HEK293 (cell line): ENCODE measurements at regions not wholly inside any gene's neighbourhood (a gene's known extent, or its start where the extent isn't known, plus 50 kb on each side); places are given as distances from the start of the nearest gene placed in this dataset.

Experiments
- CTCF ChIA-PET: fragments of 350-600 bp; formaldehyde crosslinking; extraction: SDS; loops from one replicate; lab custom pipeline; 2021; ENCODE audit warnings: antibody characterized with exemption; lab: Yijun Ruan, JAX
- POLR2A ChIA-PET: fragments of 300-600 bp; formaldehyde crosslinking; extraction: SDS; loops from one replicate; lab custom pipeline; 2020; ENCODE audit warnings: antibody characterized with exemption, inconsistent platforms; lab: Yijun Ruan, JAX
- H3K27ac ChIP-seq: fragments of 200-500 bp; sonication (Bioruptor generic); 2 replicates; pipeline ENCODE4 v1.5.1; 2014; ENCODE audit warnings: low read depth, low read length, control low read depth, inconsistent platforms; ENCODE audit errors: extremely low read depth
- H3K36me3 ChIP-seq, 2 experiments: fragments of 200-500 bp in 1 of 2; sonication (Bioruptor generic) in 1 of 2; 1 replicate in 1 of 2; 2 replicates in 1 of 2; pipeline ENCODE4 v1.5.1; 2014 to 2017; ENCODE audit warnings: inconsistent platforms in 2 of 2, low read length in 2 of 2; ENCODE audit not compliant: control insufficient read depth in 2 of 2, insufficient read depth in 1 of 2
- H3K4me1 ChIP-seq: fragments of 200-500 bp; sonication (Bioruptor generic); 2 replicates; pipeline ENCODE4 v1.5.1; 2014; ENCODE audit warnings: mild to moderate bottlenecking, low read length, inconsistent platforms; ENCODE audit not compliant: control insufficient read depth, insufficient read depth
- H3K4me3 ChIP-seq: 2 replicates; pipeline ENCODE4 v1.5.1; 2011; ENCODE audit warnings: low read depth, mild to moderate bottlenecking, control low read depth, low read length, moderate library complexity
- H3K9me3 ChIP-seq: fragments of 200-500 bp; sonication (Bioruptor generic); 2 replicates; pipeline ENCODE4 v1.5.1; 2014; ENCODE audit warnings: low read depth, low read length, inconsistent platforms; ENCODE audit not compliant: control insufficient read depth, insufficient read depth
- GFI1B ChIP-seq: fragments of 450-650 bp; formaldehyde crosslinking; IDR thresholded peaks from 2 replicates; pipeline ENCODE4 v1.5.1; 2016; ENCODE audit warnings: missing biosample characterization, missing genetic modification characterization
- MYNN ChIP-seq: fragments of 450-650 bp; formaldehyde crosslinking; IDR thresholded peaks from 2 replicates; pipeline ENCODE4 v1.5.1; 2016; ENCODE audit warnings: missing biosample characterization, missing genetic modification characterization, borderline replicate concordance
- PRDM10 ChIP-seq: fragments of 450-650 bp; formaldehyde crosslinking; IDR thresholded peaks from 2 replicates; pipeline ENCODE4 v1.5.1; 2016; ENCODE audit warnings: missing biosample characterization, missing genetic modification characterization
- ZBTB7A ChIP-seq: fragments of 450-650 bp; formaldehyde crosslinking; IDR thresholded peaks from 2 replicates; pipeline ENCODE4 v1.5.1; 2016; ENCODE audit warnings: low read depth, missing biosample characterization, missing genetic modification characterization
- ZNF10 ChIP-seq: fragments of 450-650 bp; formaldehyde crosslinking; IDR thresholded peaks from 2 replicates; pipeline ENCODE4 v1.5.1; 2017; ENCODE audit warnings: missing biosample characterization, missing genetic modification characterization
- ZNF114 ChIP-seq: fragments of 450-650 bp; formaldehyde crosslinking; IDR thresholded peaks from 2 replicates; pipeline ENCODE4 v1.5.0; 2017; ENCODE audit warnings: missing biosample characterization, missing genetic modification characterization
- ZNF155 ChIP-seq: fragments of 450-650 bp; formaldehyde crosslinking; IDR thresholded peaks from 2 replicates; pipeline ENCODE4 v1.5.1; 2016; ENCODE audit warnings: missing biosample characterization, missing genetic modification characterization
- ZNF175 ChIP-seq: fragments of 450-650 bp; formaldehyde crosslinking; IDR thresholded peaks from 2 replicates; pipeline ENCODE4 v1.5.1; 2016; ENCODE audit warnings: missing biosample characterization, missing genetic modification characterization
- ZNF214 ChIP-seq: fragments of 450-650 bp; formaldehyde crosslinking; IDR thresholded peaks from 2 replicates; pipeline ENCODE4 v1.5.1; 2017; ENCODE audit warnings: missing biosample characterization, mild to moderate bottlenecking, missing genetic modification characterization, borderline replicate concordance
- ZNF341 ChIP-seq: fragments of 450-650 bp; formaldehyde crosslinking; IDR thresholded peaks from 2 replicates; pipeline ENCODE4; 2016; ENCODE audit warnings: low read depth, missing biosample characterization, missing genetic modification characterization
- ZNF473 ChIP-seq: fragments of 450-650 bp; formaldehyde crosslinking; IDR thresholded peaks from 2 replicates; pipeline ENCODE4 v1.5.1; 2017; ENCODE audit warnings: missing biosample characterization, missing genetic modification characterization
- ZNF548 ChIP-seq: fragments of 450-650 bp; formaldehyde crosslinking; IDR thresholded peaks from 2 replicates; pipeline ENCODE4 v1.5.1; 2016; ENCODE audit warnings: missing biosample characterization, missing genetic modification characterization
- ZNF555 ChIP-seq: fragments of 450-650 bp; formaldehyde crosslinking; conservative IDR thresholded peaks from 2 replicates; pipeline ENCODE4 v1.5.1; 2017; ENCODE audit warnings: missing biosample characterization, mild to moderate bottlenecking, missing genetic modification characterization, inconsistent platforms
- ZNF768 ChIP-seq: fragments of 450-650 bp; formaldehyde crosslinking; IDR thresholded peaks from 2 replicates; pipeline ENCODE4 v1.5.1; 2018; ENCODE audit warnings: missing biosample characterization, mild to moderate bottlenecking, missing genetic modification characterization
- ZSCAN23 ChIP-seq: fragments of 450-650 bp; formaldehyde crosslinking; IDR thresholded peaks from 2 replicates; pipeline ENCODE4 v1.5.1; 2016; ENCODE audit warnings: missing biosample characterization, missing genetic modification characterization
- TF ChIP-seq, protein P1 (sequence below): fragments of 450-650 bp; formaldehyde crosslinking; IDR thresholded peaks from 2 replicates; pipeline ENCODE4 v1.5.1; 2017; ENCODE audit warnings: missing biosample characterization, missing genetic modification characterization
- TF ChIP-seq, protein P2 (sequence below): fragments of 450-650 bp; formaldehyde crosslinking; IDR thresholded peaks from 2 replicates; pipeline ENCODE4 v1.5.1; 2016; ENCODE audit warnings: missing biosample characterization, missing genetic modification characterization, borderline replicate concordance
- TF ChIP-seq, protein P3 (sequence below): fragments of 450-650 bp; formaldehyde crosslinking; IDR thresholded peaks from 2 replicates; pipeline ENCODE4 v1.5.1; 2016; ENCODE audit warnings: missing biosample characterization, missing genetic modification characterization

DNA sequence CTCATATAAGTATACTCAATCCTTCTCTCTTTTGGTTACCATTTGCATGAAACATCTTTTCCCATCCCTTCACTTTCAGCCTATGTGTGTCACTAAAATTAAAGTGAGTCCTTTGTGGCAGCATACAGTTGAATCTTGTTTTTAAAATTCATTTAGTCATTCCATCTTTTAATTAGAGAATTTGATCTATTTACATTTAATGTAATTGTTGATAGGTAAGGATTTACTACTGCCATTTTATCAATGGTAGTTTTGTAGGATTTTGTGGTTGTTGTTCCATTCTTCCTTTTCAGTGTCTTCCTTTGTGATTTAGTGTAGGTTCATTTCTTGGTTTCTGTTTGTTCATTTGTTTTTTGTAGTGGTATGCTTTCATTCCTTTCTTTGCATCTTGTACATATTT lies 191.9 kb upstream of the CTNNB1 start:
- Histone ChIP-seq H3K4me3 (no peak overlapping the region), H3K36me3 (no peaks in the 10 kb centered on the region), H3K4me1 (no peaks in the 10 kb centered on the region), H3K27ac (no peak overlapping the region), H3K9me3 (no peaks in the 10 kb centered on the region)
- ChIA-PET POLR2A (no interaction called here), CTCF (no interaction called here)
- TF ChIP-seq ZNF114 (tag by site-specific recombination): no peak
- TF ChIP-seq PRDM10: no peak
- TF ChIP-seq ZNF555: no peak
- TF ChIP-seq MYNN (tag by site-specific recombination): no peak
- TF ChIP-seq, protein P1, sequence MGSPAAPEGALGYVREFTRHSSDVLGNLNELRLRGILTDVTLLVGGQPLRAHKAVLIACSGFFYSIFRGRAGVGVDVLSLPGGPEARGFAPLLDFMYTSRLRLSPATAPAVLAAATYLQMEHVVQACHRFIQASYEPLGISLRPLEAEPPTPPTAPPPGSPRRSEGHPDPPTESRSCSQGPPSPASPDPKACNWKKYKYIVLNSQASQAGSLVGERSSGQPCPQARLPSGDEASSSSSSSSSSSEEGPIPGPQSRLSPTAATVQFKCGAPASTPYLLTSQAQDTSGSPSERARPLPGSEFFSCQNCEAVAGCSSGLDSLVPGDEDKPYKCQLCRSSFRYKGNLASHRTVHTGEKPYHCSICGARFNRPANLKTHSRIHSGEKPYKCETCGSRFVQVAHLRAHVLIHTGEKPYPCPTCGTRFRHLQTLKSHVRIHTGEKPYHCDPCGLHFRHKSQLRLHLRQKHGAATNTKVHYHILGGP (tag by site-specific recombination): no peak
- TF ChIP-seq, protein P2, sequence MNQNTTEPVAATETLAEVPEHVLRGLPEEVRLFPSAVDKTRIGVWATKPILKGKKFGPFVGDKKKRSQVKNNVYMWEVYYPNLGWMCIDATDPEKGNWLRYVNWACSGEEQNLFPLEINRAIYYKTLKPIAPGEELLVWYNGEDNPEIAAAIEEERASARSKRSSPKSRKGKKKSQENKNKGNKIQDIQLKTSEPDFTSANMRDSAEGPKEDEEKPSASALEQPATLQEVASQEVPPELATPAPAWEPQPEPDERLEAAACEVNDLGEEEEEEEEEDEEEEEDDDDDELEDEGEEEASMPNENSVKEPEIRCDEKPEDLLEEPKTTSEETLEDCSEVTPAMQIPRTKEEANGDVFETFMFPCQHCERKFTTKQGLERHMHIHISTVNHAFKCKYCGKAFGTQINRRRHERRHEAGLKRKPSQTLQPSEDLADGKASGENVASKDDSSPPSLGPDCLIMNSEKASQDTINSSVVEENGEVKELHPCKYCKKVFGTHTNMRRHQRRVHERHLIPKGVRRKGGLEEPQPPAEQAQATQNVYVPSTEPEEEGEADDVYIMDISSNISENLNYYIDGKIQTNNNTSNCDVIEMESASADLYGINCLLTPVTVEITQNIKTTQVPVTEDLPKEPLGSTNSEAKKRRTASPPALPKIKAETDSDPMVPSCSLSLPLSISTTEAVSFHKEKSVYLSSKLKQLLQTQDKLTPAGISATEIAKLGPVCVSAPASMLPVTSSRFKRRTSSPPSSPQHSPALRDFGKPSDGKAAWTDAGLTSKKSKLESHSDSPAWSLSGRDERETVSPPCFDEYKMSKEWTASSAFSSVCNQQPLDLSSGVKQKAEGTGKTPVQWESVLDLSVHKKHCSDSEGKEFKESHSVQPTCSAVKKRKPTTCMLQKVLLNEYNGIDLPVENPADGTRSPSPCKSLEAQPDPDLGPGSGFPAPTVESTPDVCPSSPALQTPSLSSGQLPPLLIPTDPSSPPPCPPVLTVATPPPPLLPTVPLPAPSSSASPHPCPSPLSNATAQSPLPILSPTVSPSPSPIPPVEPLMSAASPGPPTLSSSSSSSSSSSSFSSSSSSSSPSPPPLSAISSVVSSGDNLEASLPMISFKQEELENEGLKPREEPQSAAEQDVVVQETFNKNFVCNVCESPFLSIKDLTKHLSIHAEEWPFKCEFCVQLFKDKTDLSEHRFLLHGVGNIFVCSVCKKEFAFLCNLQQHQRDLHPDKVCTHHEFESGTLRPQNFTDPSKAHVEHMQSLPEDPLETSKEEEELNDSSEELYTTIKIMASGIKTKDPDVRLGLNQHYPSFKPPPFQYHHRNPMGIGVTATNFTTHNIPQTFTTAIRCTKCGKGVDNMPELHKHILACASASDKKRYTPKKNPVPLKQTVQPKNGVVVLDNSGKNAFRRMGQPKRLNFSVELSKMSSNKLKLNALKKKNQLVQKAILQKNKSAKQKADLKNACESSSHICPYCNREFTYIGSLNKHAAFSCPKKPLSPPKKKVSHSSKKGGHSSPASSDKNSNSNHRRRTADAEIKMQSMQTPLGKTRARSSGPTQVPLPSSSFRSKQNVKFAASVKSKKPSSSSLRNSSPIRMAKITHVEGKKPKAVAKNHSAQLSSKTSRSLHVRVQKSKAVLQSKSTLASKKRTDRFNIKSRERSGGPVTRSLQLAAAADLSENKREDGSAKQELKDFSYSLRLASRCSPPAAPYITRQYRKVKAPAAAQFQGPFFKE: no peak
- TF ChIP-seq ZBTB7A: no peak
- TF ChIP-seq ZNF214 (tag by site-specific recombination): no peak
- TF ChIP-seq, protein P3, sequence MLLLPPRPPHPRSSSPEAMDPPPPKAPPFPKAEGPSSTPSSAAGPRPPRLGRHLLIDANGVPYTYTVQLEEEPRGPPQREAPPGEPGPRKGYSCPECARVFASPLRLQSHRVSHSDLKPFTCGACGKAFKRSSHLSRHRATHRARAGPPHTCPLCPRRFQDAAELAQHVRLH: no peak
- TF ChIP-seq ZNF548 (tag by site-specific recombination): no peak
- no peak for TF ChIP-seq ZNF155 (tag by site-specific recombination)
- no peak for TF ChIP-seq ZNF341
- TF ChIP-seq GFI1B (tag by site-specific recombination): no peak
- TF ChIP-seq ZSCAN23: no peak
- TF ChIP-seq ZNF768 (tag by site-specific recombination): no peak
- TF ChIP-seq ZNF473 (tag by site-specific recombination): no peak
- no peak for TF ChIP-seq ZNF10 (tag by site-specific recombination)
- TF ChIP-seq ZNF175 (tag by site-specific recombination): no peak
